ENCODE measurements at regions not wholly inside any gene's neighbourhood (a gene's known extent, or its start where the extent isn't known, plus 50 kb on each side); places are given as distances from the start of the nearest gene placed in this dataset.
A peak's percentile ranks its signal among the peaks of the same experiment; 100 is the strongest.

GRCh38 chr15:92809064-92809879, 90.9 kb upstream of the CHD2 start:
- H3K4me2 ChIP-seq (ENCODE audit: control insufficient read depth, insufficient read depth), result peak overlapping the region; percentile 98
- peak overlapping the region; percentile 100 for H3K27ac ChIP-seq (ENCODE audit: control insufficient read depth, insufficient read depth)
- no peaks in the 10 kb centered on the region for H3K36me3 ChIP-seq (ENCODE audit: control insufficient read depth in 2 of 2, insufficient read depth in 2 of 2, low read length in 1 of 2)
- H3K9ac ChIP-seq (ENCODE audit: control insufficient read depth, insufficient read depth, low read length), result peak overlapping the region; percentile 100
- BruUV-seq (replicated peaks), result no TSS peak
- no peaks in the 10 kb centered on the region for H3K9me3 ChIP-seq (replicated peaks; ENCODE audit: control insufficient read depth, insufficient read depth, low read length)
- DNase-seq (ENCODE audit: low read depth, low spot score), result peak; percentile 94
- in situ Hi-C loops (cut with MboI), result loop anchor here (5.0 kb wide), 1 partner anchor 103 kb away; no protein-coding TSS in a partner anchor
- H2AFZ ChIP-seq (ENCODE audit: control insufficient read depth, low read depth, low read length), result peak overlapping the region; percentile 76
- ChIA-PET SMC1A (ENCODE audit: uncharacterized antibody, unreplicated experiment) (interaction anchor here (0.8 to 7.7 kb wide), 20 partner anchors 8 to 127 kb away, joined by 3 to 150 read pairs (median 8); partner anchors contain the start of gene CHD2), CTCF (interaction anchor here (0.7 to 5.6 kb wide), 23 partner anchors 8 to 117 kb away, joined by 3 to 64 read pairs (median 6); partner anchors contain the start of gene CHD2), RAD21 (ENCODE audit: unreplicated experiment) (interaction anchor here (0.9 to 7.6 kb wide), 15 partner anchors 11 to 165 kb away, joined by 3 to 174 read pairs (median 13); partner anchors contain the start of gene CHD2), POLR2A (interaction anchor here (0.6 to 6.8 kb wide), 22 partner anchors 8 to 1121 kb away, joined by 3 to 157 read pairs (median 6); partner anchors contain the start of gene CHD2)
- under 1% methylated on average over 80 of the region's 80 CpGs for WGBS (ENCODE audit: insufficient coverage, insufficient replicate concordance, low lambda C conversion rate, missing lambda C conversion rate)
- H3K27me3 ChIP-seq (replicated peaks in 1 of 2; ENCODE audit: control insufficient read depth in 2 of 2, insufficient read depth in 2 of 2, low read length in 1 of 2), result no peaks in the 10 kb centered on the region
- H3K4me3 ChIP-seq, result peak overlapping the region; percentile 67
- H3K79me2 ChIP-seq (ENCODE audit: control insufficient read depth, insufficient read depth, low read length), result peaks cover 25% of the 10 kb centered on the region
- H4K20me1 ChIP-seq (ENCODE audit: control insufficient read depth, insufficient read depth), result no peaks in the 10 kb centered on the region
- peak; percentile 62 for FAIRE-seq
- peaks cover 2% of the 10 kb centered on the region for H3K4me1 ChIP-seq (ENCODE audit: control insufficient read depth, insufficient read depth, low read length)
- ATAC-seq, result peak; percentile 87
- intact Hi-C loops (cut with micrococcal nuclease; ENCODE audit: unreplicated experiment), result loop anchor here (1.0 kb wide), 4 partner anchors 23 to 109 kb away; no protein-coding TSS in a partner anchor
- TF ChIP-seq NR2C2 (IDR thresholded peaks at IDR 0.05; ENCODE audit: borderline replicate concordance, control insufficient read depth, insufficient read length, low read depth) (no peak), RAD51 (IDR thresholded peaks at IDR 0.05) (peak; percentile 81), ESRRA (IDR thresholded peaks at IDR 0.05; ENCODE audit: low read length) (peak; percentile 44), TBL1XR1 (IDR thresholded peaks at IDR 0.05; ENCODE audit: low read depth, low read length) (peak; percentile 67; the same call in 1 of the 2 replicates), LARP7 (IDR thresholded peaks at IDR 0.05) (peak; percentile 99), EP300 (IDR thresholded peaks at IDR 0.05; ENCODE audit: borderline replicate concordance in 1 of 2, control insufficient read depth in 1 of 2, low read depth in 2 of 2, low read length in 2 of 2) (peak in 1 of 2 experiments; percentile 52; a peak in 2 of 4 replicates), JUNB (IDR thresholded peaks at IDR 0.05) (no peak), SPI1 (IDR thresholded peaks at IDR 0.05; ENCODE audit: borderline replicate concordance, insufficient read depth, low read depth, low read length) (peak; percentile 87), HDAC6 (IDR thresholded peaks at IDR 0.05; ENCODE audit: unreplicated experiment) (no peak), ZNF622 (IDR thresholded peaks at IDR 0.05) (no peak), CHD2 (IDR thresholded peaks at IDR 0.05; ENCODE audit: borderline replicate concordance, low read depth, low read length) (peak; percentile 54; the same call in 1 of the 2 replicates), NFYA (IDR thresholded peaks at IDR 0.05; ENCODE audit: borderline replicate concordance, low read depth, low read length) (no peak), KDM1A (IDR thresholded peaks at IDR 0.05; ENCODE audit: borderline replicate concordance) (no peak), CBX3 (IDR thresholded peaks at IDR 0.05; ENCODE audit: borderline replicate concordance, low read depth) (no peak), IRF4 (IDR thresholded peaks at IDR 0.05; ENCODE audit: low read depth, low read length) (no peak), SUZ12 (IDR thresholded peaks at IDR 0.05; ENCODE audit: unreplicated experiment) (no peak), EED (IDR thresholded peaks at IDR 0.05; ENCODE audit: low read depth) (peak; percentile 63), SREBF1 (IDR thresholded peaks at IDR 0.05; ENCODE audit: low read length) (peak; percentile 37), SMARCA5 (IDR thresholded peaks at IDR 0.05) (peak; percentile 96)
- TF ChIP-seq, protein P1, sequence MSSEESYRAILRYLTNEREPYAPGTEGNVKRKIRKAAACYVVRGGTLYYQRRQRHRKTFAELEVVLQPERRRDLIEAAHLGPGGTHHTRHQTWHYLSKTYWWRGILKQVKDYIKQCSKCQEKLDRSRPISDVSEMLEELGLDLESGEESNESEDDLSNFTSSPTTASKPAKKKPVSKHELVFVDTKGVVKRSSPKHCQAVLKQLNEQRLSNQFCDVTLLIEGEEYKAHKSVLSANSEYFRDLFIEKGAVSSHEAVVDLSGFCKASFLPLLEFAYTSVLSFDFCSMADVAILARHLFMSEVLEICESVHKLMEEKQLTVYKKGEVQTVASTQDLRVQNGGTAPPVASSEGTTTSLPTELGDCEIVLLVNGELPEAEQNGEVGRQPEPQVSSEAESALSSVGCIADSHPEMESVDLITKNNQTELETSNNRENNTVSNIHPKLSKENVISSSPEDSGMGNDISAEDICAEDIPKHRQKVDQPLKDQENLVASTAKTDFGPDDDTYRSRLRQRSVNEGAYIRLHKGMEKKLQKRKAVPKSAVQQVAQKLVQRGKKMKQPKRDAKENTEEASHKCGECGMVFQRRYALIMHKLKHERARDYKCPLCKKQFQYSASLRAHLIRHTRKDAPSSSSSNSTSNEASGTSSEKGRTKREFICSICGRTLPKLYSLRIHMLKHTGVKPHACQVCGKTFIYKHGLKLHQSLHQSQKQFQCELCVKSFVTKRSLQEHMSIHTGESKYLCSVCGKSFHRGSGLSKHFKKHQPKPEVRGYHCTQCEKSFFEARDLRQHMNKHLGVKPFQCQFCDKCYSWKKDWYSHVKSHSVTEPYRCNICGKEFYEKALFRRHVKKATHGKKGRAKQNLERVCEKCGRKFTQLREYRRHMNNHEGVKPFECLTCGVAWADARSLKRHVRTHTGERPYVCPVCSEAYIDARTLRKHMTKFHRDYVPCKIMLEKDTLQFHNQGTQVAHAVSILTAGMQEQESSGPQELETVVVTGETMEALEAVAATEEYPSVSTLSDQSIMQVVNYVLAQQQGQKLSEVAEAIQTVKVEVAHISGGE (CRISPR knock-in tag; IDR thresholded peaks at IDR 0.05), result no peak
- TF ChIP-seq, protein P2, sequence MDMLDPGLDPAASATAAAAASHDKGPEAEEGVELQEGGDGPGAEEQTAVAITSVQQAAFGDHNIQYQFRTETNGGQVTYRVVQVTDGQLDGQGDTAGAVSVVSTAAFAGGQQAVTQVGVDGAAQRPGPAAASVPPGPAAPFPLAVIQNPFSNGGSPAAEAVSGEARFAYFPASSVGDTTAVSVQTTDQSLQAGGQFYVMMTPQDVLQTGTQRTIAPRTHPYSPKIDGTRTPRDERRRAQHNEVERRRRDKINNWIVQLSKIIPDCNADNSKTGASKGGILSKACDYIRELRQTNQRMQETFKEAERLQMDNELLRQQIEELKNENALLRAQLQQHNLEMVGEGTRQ (IDR thresholded peaks at IDR 0.05; ENCODE audit: borderline replicate concordance, low read depth, low read length), result peak; percentile 77
